ENCODE measurements at regions not wholly inside any gene's neighbourhood (a gene's known extent, or its start where the extent isn't known, plus 50 kb on each side); places are given as distances from the start of the nearest gene placed in this dataset.
"Not testable (repeated sequence)": the region's sequence is repeated elsewhere in the genome, so short reads cannot be mapped to it uniquely, and the experiment has no call there.

- Histone ChIP-seq H3K9ac (ENCODE audit: low read length in 2 of 2) (no peak overlapping the region), H3K27me3 (ENCODE audit: control insufficient read depth in 1 of 2, insufficient read depth in 2 of 2, low read length in 2 of 2) (no peaks in the 10 kb centered on the region), H3K36me3 (ENCODE audit: control insufficient read depth in 2 of 2, insufficient read depth in 2 of 2, low read length in 2 of 2) (no peaks in the 10 kb centered on the region), H3K27ac (ENCODE audit: low read length) (no peak overlapping the region), H3K4me1 (ENCODE audit: control insufficient read depth, insufficient read depth, low read length) (no peaks in the 10 kb centered on the region), H3K4me3 (ENCODE audit: low read length in 2 of 2) (no peak overlapping the region), H3K9me3 (ENCODE audit: control insufficient read depth in 2 of 2, low read length in 2 of 2) (no peaks in the 10 kb centered on the region)
Measured at GRCh38 chr1:219100059-219100458, 73.6 kb upstream of the LYPLAL1 start.

- H3K4me3 ChIP-seq (ENCODE audit: low read length in 2 of 2); H3K27ac ChIP-seq (ENCODE audit: low read length); H3K9ac ChIP-seq (ENCODE audit: low read length in 2 of 2); H3K4me1 ChIP-seq (ENCODE audit: control insufficient read depth, insufficient read depth, low read length); H3K36me3 ChIP-seq (ENCODE audit: control insufficient read depth in 2 of 2, insufficient read depth in 2 of 2, low read length in 2 of 2); H3K27me3 ChIP-seq (ENCODE audit: control insufficient read depth in 1 of 2, insufficient read depth in 2 of 2, low read length in 2 of 2); H3K9me3 ChIP-seq (ENCODE audit: control insufficient read depth in 2 of 2, low read length in 2 of 2): not testable (repeated sequence)
Measured at GRCh38 chr1:219102466-219102865, 71.2 kb upstream of the LYPLAL1 start.

- H3K4me3 ChIP-seq (ENCODE audit: low read length in 2 of 2) = no peak overlapping the region
- no peaks in the 10 kb centered on the region for H3K4me1 ChIP-seq (ENCODE audit: control insufficient read depth, insufficient read depth, low read length)
- no peaks in the 10 kb centered on the region for H3K27me3 ChIP-seq (ENCODE audit: control insufficient read depth in 1 of 2, insufficient read depth in 2 of 2, low read length in 2 of 2)
- H3K9me3 ChIP-seq (ENCODE audit: control insufficient read depth in 2 of 2, low read length in 2 of 2) = no peaks in the 10 kb centered on the region
- no peak overlapping the region for H3K27ac ChIP-seq (ENCODE audit: low read length)
- H3K36me3 ChIP-seq (ENCODE audit: control insufficient read depth in 2 of 2, insufficient read depth in 2 of 2, low read length in 2 of 2) = no peaks in the 10 kb centered on the region
- no peak overlapping the region for H3K9ac ChIP-seq (ENCODE audit: low read length in 2 of 2)
Measured at GRCh38 chr1:219105893-219106292, 67.8 kb upstream of the LYPLAL1 start.

DNA sequence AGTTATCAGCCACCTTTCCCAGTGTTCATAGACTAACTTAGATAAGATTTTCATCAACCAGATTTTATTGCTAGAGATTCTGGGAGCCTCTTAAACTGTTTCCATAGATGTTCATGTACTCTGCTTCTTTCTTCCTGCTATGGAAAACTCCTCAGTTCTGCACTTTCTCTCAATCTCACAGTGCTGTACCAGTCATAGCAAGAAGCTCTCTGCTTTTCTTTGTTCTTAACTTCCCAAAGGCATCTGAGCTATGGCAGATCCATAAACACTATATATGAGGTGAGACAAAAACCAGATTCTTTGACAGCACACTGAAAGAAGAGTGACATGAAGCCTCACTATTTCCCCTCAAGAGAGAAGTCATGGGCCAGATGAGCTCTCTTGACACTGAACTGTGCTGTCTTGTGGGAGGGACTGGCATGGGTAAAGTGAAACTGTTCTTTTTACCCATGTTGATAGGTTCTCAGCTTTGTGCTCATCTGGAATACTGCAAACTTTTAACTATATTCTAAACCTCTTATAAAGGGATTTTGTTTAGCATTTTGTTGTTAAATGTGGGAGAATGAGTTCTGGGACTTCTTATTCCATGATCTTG, 64.2 kb upstream of the LYPLAL1 start:
- Histone ChIP-seq H3K36me3 (ENCODE audit: control insufficient read depth in 2 of 2, insufficient read depth in 2 of 2, low read length in 2 of 2) (no peaks in the 10 kb centered on the region), H3K4me1 (ENCODE audit: control insufficient read depth, insufficient read depth, low read length) (no peaks in the 10 kb centered on the region), H3K9ac (ENCODE audit: low read length in 2 of 2) (no peak overlapping the region), H3K9me3 (ENCODE audit: control insufficient read depth in 2 of 2, low read length in 2 of 2) (peaks cover 0 to 5% of the 10 kb centered on the region in 2 donors), H3K27ac (ENCODE audit: low read length) (no peak overlapping the region), H3K27me3 (ENCODE audit: control insufficient read depth in 1 of 2, insufficient read depth in 2 of 2, low read length in 2 of 2) (no peaks in the 10 kb centered on the region), H3K4me3 (ENCODE audit: low read length in 2 of 2) (peak overlapping the region in 1 of 2 donors; percentile 22)

DNA sequence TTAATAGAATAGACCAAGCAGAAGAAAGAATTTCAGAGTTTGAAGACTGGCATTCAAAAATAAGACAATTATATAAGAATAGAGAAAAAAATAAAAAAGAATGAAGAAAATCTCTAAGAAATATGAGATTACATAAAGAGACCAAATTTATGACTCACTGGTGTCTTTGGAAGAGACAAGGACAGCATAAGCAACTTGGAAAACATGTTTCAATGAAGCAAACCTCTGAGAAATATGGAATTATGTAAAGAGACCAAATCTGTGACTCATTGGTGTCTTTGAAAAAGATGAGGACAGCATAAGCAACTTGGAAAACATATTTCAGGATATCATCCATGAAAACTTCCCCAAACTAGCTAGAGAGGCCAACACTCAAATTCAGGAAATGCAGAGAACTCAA, 60.4 kb upstream of the LYPLAL1 start:
- H3K36me3 ChIP-seq (ENCODE audit: control insufficient read depth in 2 of 2, insufficient read depth in 2 of 2, low read length in 2 of 2) = no peaks in the 10 kb centered on the region
- H3K27ac ChIP-seq (ENCODE audit: low read length) = no peak overlapping the region
- no peaks in the 10 kb centered on the region for H3K27me3 ChIP-seq (ENCODE audit: control insufficient read depth in 1 of 2, insufficient read depth in 2 of 2, low read length in 2 of 2)
- H3K4me1 ChIP-seq (ENCODE audit: control insufficient read depth, insufficient read depth, low read length) = no peaks in the 10 kb centered on the region
- H3K9ac ChIP-seq (ENCODE audit: low read length in 2 of 2) = no peak overlapping the region
- peaks cover 0 to 5% of the 10 kb centered on the region in 2 donors for H3K9me3 ChIP-seq (ENCODE audit: control insufficient read depth in 2 of 2, low read length in 2 of 2)
- no peak overlapping the region for H3K4me3 ChIP-seq (ENCODE audit: low read length in 2 of 2)

DNA sequence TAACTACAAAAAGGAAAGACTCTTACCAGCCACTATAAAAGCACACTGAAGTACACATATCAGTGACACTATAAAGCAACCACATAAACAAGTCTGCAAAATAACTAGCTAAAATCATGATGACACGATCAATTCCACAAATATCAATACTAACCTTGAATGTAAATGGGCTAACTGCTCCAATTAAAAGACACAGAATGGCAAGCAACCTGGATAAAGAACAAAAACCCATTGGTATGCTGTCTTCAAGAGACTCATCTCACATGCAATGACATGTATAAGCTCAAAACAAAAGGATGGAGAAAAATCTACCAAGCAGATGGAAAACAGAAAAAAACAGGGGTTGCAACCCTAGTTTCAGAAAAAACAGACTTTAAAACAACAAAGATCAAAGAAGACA, 59.7 kb upstream of the LYPLAL1 start:
- no peaks in the 10 kb centered on the region for H3K27me3 ChIP-seq (ENCODE audit: control insufficient read depth in 1 of 2, insufficient read depth in 2 of 2, low read length in 2 of 2)
- H3K9me3 ChIP-seq (ENCODE audit: control insufficient read depth in 2 of 2, low read length in 2 of 2) = peaks cover 0 to 5% of the 10 kb centered on the region in 2 donors
- no peak overlapping the region for H3K4me3 ChIP-seq (ENCODE audit: low read length in 2 of 2)
- no peak overlapping the region for H3K9ac ChIP-seq (ENCODE audit: low read length in 2 of 2)
- H3K27ac ChIP-seq (ENCODE audit: low read length) = no peak overlapping the region
- no peaks in the 10 kb centered on the region for H3K36me3 ChIP-seq (ENCODE audit: control insufficient read depth in 2 of 2, insufficient read depth in 2 of 2, low read length in 2 of 2)
- no peaks in the 10 kb centered on the region for H3K4me1 ChIP-seq (ENCODE audit: control insufficient read depth, insufficient read depth, low read length)

GRCh38 chr1:219119839-219120238, 53.8 kb upstream of the LYPLAL1 start:
- Histone ChIP-seq H3K9ac (ENCODE audit: low read length in 2 of 2) (no peak overlapping the region), H3K36me3 (ENCODE audit: control insufficient read depth in 2 of 2, insufficient read depth in 2 of 2, low read length in 2 of 2) (no peaks in the 10 kb centered on the region), H3K4me3 (ENCODE audit: low read length in 2 of 2) (no peak overlapping the region), H3K27ac (ENCODE audit: low read length) (no peak overlapping the region), H3K9me3 (ENCODE audit: control insufficient read depth in 2 of 2, low read length in 2 of 2) (no peaks in the 10 kb centered on the region), H3K4me1 (ENCODE audit: control insufficient read depth, insufficient read depth, low read length) (no peaks in the 10 kb centered on the region), H3K27me3 (ENCODE audit: control insufficient read depth in 1 of 2, insufficient read depth in 2 of 2, low read length in 2 of 2) (no peaks in the 10 kb centered on the region)

DNA sequence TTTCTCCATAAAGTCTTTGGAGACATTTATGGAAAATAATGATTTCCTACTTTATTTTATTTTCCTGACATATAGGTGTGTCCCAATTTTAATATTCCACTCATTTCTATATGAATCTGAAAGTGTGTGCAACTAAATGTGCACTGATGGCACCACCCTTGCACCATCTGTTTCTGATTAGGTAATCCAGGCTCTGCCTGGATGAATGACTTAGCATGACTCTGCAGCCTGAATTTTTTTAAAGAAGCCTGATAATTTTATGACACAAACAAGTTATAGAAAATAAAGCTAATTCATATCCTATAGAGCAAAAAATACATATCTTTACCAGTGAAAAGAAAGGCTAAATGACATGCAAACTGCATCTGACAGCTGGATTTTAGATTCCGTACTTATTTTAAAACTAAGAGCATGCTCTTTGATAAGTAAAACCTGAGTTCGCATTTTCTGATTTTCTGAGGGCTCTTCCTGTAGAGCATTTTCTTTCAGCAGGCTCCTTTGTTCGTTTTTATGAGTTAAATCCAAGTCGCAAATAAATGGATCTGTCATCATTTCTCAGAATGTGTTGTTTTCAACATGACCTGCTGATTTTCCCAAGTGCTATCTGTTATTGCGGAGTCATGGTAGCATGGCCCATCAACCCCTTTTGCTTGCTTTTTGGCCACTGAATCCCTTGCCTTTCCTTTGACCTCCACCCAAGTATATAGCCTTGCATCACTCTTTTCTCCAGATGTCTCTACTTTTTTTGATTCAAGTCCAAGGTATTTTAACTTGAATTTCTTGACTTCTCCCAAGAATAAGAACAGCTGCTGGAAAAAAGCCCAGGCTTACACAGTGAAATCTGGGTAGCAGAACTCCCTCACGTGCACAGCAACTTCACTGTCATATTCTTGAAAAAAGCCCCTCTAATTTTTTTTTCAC, 52.8 kb upstream of the LYPLAL1 start:
- H3K27me3 ChIP-seq (ENCODE audit: control insufficient read depth in 1 of 2, insufficient read depth in 2 of 2, low read length in 2 of 2) = no peaks in the 10 kb centered on the region
- no peak overlapping the region for H3K27ac ChIP-seq (ENCODE audit: low read length)
- H3K4me3 ChIP-seq (ENCODE audit: low read length in 2 of 2) = no peak overlapping the region
- no peaks in the 10 kb centered on the region for H3K36me3 ChIP-seq (ENCODE audit: control insufficient read depth in 2 of 2, insufficient read depth in 2 of 2, low read length in 2 of 2)
- H3K9ac ChIP-seq (ENCODE audit: low read length in 2 of 2) = no peak overlapping the region
- H3K4me1 ChIP-seq (ENCODE audit: control insufficient read depth, insufficient read depth, low read length) = no peaks in the 10 kb centered on the region
- H3K9me3 ChIP-seq (ENCODE audit: control insufficient read depth in 2 of 2, low read length in 2 of 2) = no peaks in the 10 kb centered on the region

- H3K4me3 ChIP-seq (ENCODE audit: low read length in 2 of 2) = no peak overlapping the region
- H3K9ac ChIP-seq (ENCODE audit: low read length in 2 of 2) = no peak overlapping the region
- no peaks in the 10 kb centered on the region for H3K9me3 ChIP-seq (ENCODE audit: control insufficient read depth in 2 of 2, low read length in 2 of 2)
- no peaks in the 10 kb centered on the region for H3K36me3 ChIP-seq (ENCODE audit: control insufficient read depth in 2 of 2, insufficient read depth in 2 of 2, low read length in 2 of 2)
- H3K27ac ChIP-seq (ENCODE audit: low read length) = no peak overlapping the region
- no peaks in the 10 kb centered on the region for H3K4me1 ChIP-seq (ENCODE audit: control insufficient read depth, insufficient read depth, low read length)
- no peaks in the 10 kb centered on the region for H3K27me3 ChIP-seq (ENCODE audit: control insufficient read depth in 1 of 2, insufficient read depth in 2 of 2, low read length in 2 of 2)
Measured at GRCh38 chr1:219121679-219122078, 52.0 kb upstream of the LYPLAL1 start.

DNA sequence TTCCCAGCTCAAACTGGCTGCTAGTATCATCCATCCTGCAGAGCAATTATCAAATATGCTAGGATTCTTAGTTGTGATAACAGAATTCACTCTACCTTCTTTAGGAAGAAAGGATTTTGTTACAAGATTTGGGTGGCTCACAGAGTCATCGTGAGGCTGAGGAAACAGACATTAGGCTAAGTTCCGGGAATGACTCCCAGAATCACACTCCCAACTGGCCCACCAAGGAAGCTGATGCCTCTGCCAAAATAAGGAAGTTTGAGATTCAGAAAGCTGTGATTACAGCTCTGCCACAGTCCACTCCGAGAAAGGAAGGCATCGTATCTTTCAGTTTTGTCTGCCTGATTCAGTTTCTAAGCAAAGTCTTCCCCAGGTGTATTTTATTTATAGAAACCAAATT, 50.6 kb upstream of the LYPLAL1 start:
- H3K36me3 ChIP-seq (ENCODE audit: control insufficient read depth in 2 of 2, insufficient read depth in 2 of 2, low read length in 2 of 2) = no peaks in the 10 kb centered on the region
- H3K27ac ChIP-seq (ENCODE audit: low read length) = no peak overlapping the region
- no peaks in the 10 kb centered on the region for H3K4me1 ChIP-seq (ENCODE audit: control insufficient read depth, insufficient read depth, low read length)
- no peaks in the 10 kb centered on the region for H3K27me3 ChIP-seq (ENCODE audit: control insufficient read depth in 1 of 2, insufficient read depth in 2 of 2, low read length in 2 of 2)
- H3K9ac ChIP-seq (ENCODE audit: low read length in 2 of 2) = no peak overlapping the region
- no peaks in the 10 kb centered on the region for H3K9me3 ChIP-seq (ENCODE audit: control insufficient read depth in 2 of 2, low read length in 2 of 2)
- no peak overlapping the region for H3K4me3 ChIP-seq (ENCODE audit: low read length in 2 of 2)

Data from stomach smooth muscle (tissue), 2 donors.